HG03139 (cell line): ENCODE measurements at regions not wholly inside any gene's neighbourhood (a gene's known extent, or its start where the extent isn't known, plus 50 kb on each side); places are given as distances from the start of the nearest gene placed in this dataset.

Source experiments
- ATAC-seq: cut with Tn5 transposase; IDR thresholded peaks from one replicate; pipeline ENCODE4 v1.9.1; 2021; ENCODE audit not compliant: unreplicated experiment

- no peak for ATAC-seq
Measured at GRCh38 chr1:169003864-169004516, 102.5 kb upstream of the ATP1B1 start.

DNA sequence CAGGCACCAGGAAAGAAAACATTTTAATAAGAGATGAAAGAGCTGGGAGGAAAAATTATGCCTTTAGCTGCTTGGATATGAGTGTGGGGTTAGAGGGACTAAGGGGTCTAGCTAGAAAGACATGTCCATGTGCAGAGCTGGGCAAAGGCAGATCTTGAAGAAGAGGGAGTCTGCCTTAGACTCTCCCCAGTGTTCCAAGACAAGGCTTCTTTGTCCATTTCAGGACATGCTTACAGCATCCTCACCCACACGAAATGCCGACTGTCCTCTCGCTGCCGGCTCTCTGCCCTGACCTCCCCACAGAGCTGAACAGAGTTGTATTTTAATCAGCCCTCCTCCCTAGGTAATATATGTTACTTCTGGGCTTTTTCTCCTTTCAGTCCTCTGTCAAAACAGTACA, 100.7 kb upstream of the ATP1B1 start:
- no peak for ATAC-seq

- ATAC-seq = no peak
Measured at GRCh38 chr1:169009666-169010065, 96.8 kb upstream of the ATP1B1 start.

DNA sequence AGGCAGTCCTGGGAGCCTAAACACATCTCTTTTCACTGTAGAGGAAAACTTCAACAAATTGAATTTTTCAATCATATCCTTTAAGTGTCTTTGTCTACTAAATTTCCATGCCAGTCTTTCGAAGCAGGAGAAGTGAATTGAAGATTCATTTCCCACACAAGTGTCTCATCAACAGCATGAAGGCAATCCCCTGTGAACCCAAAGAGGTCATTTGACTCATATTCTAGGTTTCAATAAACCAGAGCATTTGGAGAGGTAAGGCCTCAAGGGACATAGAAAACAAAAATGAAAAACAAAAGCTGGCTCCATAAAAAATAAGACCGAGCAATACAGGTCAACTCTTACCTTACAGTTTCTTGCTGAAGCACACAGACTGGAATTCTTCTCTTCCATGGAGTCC, 94.1 kb upstream of the ATP1B1 start:
- peak; percentile 45 for ATAC-seq

GRCh38 chr1:169013821-169014220, 92.7 kb upstream of the ATP1B1 start:
- no peak for ATAC-seq

GRCh38 chr1:169015464-169015863, 91.0 kb upstream of the ATP1B1 start:
- no peak for ATAC-seq

DNA sequence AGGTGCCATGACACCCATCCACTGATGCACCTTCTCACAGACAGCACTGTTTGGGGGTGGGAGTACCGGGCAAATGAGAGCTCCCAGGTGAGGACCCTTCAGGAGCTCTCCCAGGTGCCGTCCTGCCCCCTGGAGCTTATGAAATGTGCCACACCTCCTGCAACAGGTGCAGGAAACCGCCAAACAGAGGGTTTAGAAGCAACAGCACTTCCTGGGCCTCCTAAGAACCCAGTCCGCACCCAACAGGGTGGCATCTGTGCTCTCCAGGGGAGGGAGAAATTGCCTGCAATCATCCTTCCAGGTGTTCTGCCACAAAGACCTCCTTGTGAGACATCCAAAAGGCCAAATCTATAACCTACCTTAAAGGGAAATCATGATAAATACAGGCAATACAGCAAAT, 87.7 kb upstream of the ATP1B1 start:
- ATAC-seq = no peak

DNA sequence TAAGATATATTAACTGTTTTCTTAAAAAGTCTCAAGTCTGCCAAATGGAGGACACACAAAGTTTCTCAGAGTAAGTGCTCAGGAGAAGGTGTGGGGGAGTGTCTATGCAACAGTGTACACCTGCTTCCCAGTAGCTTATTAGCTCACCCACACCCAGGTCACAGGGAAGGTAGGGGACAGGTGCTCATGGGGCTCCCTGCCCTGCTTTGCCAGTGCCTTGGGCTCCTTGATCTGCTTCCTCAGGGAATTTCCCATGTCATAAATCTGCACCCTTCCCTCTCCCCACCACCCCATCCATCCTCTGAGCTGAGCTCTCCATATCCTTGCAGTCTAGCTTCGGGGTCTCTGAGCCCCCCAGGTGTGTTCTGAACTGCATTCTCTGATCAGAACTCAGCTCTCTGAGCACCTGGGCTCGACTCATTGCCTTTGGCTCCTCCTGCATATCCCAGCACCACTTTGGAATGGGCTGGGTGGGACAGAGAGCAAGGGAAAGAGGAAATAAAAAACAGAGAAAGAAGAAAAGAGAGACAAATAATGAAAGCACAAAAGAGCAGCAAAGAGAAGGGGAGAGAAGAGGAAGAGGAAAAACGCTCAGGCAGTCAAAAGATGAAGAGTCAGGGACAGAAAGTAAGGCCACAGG, 87.0 kb upstream of the ATP1B1 start:
- no peak for ATAC-seq

DNA sequence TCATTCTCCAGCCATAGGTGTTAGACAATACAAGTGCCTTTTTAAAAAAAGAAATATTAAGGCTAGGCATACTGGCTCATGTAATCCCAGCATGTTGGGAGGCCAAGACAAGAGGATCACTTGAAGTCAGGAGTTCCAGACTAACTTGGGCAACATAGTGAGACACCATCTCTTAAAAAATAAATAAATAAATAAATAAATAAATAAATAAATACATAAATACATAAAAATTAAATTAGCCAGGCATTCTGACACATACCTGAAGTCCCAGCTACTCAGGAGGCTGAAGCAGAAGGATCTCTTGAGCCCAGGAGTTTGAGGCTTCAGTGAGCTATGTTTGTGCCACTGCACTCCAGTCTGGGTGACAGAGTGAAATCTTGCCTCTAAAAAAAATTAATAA, 85.8 kb upstream of the ATP1B1 start:
- no peak for ATAC-seq

GRCh38 chr1:169022648-169023047, 83.8 kb upstream of the ATP1B1 start:
- ATAC-seq = no peak

DNA sequence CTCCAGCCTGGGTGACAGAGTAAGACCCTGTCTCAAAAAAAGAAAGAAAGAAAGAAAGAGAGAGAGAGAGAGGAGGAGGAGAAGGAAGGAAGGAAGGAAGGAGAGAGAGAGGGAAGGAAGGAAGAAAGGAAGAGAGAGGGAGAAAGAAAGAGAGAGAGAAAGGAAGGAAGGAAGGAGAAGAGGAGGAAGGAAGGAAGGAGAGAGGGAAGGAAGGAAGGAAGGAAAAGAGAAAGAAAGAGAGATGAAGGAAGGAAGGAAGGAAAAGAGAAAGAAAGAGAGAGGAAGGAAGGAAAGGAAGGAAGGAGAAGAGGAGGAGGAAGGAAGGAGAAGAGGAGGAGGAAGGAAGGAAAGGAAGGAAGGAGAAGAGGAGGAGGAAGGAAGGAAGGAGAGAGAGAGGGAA, 82.2 kb upstream of the ATP1B1 start:
- no peak for ATAC-seq

DNA sequence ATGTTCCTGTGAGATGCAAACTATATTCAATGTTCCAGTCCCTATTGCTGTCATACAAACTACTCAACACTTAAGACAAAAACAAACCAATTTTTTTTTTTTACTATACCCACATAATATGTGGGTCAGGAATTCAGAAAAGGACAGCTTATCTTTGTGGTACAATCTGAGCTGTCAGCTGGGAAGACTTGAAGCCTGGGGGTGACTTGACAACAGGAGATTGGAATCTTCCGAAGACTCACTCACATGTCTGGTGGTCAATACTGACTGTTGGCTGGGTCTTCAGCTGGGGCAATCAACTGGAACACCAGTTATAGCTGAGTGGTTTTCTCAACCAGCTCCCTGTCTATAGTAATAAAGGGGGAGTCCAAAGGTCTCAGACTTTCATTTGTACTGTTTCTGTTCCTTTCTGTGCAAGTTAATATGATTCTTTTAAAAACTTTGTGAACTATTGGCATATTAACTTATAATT, 81.7 kb upstream of the ATP1B1 start:
- peak; percentile 75 for ATAC-seq

DNA sequence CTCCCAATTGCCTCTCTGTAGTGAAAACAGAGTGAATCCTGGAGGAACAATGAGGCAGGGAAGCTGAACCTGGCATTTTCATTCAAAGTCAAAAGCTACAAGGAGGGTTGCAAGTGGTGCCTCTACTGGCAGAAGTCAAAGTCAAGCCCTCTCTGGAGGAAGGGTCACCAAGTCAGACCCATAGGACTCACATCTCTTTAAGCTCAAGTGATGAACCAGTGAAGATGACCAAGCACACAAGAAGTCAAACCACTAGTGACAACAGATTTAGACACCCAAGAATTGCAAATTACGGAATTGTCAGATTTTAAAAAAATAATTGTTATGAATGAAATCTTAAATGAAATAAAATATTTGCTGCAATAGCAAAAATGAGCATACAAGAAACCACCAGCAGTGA, 81.1 kb upstream of the ATP1B1 start:
- no peak for ATAC-seq

GRCh38 chr1:169027607-169028320, 78.7 kb upstream of the ATP1B1 start:
- ATAC-seq = peak; percentile 49

DNA sequence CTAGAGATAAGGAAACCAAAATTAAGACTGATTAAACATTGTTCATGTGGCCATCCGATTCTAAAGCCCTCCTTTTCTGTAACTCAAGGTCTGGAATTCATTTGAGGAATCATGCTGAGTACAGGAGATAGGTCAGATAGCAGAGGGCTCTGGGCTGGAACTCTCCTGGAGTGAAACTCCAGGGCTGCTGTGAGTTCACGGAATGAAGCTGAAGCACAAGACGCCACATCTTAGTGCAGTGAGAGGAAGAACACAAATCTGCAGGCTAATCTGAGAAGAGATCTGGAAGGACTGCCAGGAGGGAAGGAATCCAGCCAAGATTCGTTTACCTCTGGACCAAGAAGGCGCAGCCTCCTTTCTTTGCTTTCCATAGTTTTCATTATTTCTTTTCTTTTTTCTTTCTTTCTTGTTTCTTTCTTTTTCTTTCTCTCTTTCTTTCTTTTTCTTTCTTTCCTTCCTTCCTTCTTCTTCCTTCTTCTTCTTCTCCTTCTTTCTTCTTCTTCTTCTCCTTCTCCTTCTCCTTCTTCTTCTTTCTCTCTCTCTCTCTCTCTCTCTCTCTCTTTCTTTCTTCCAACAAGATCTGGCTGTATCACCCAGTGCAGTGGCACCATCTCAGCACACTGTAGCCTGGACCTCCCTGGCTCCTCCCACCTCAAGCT, 74.8 kb upstream of the ATP1B1 start:
- no peak for ATAC-seq

GRCh38 chr1:169041366-169041765, 65.1 kb upstream of the ATP1B1 start:
- ATAC-seq = no peak

DNA sequence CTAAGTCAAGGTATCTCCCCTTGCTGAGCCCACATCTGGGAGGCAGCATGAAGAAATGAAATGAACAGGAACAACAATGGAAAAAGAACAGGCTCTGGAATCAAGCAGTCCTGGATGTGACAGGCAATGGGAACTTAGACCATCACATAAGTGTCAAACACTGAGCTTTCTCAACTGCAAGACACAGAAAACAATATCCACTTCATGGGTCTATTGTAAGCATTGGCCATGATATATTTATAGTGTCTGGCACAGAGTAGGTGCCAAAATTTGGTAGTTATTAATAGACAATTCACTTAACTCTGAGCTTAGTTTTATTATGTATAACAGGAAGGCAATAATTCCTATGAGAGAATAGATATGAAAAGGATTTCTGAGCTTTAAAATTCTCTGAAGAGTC, 64.1 kb upstream of the ATP1B1 start:
- no peak for ATAC-seq

GRCh38 chr1:169043823-169044222, 62.7 kb upstream of the ATP1B1 start:
- ATAC-seq = peak; percentile 2

DNA sequence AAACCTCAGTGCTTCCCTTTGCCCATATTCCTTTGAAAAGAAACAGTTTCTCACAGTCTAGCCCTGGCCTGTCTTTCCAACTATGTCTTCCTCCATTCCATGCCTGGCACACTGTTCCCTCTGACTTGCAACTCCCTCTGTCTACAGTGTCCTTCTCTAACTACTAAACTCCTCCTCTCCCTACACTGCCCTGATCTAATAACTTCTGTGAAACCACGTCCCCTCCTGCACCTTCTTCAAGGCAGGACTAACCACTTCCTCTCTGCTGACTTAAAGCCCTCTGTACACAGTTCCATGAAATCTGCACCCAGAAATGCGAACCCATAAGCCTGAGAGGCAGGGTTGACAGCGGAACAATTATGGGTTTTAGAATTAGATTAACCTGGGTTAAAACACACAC, 62.2 kb upstream of the ATP1B1 start:
- ATAC-seq = peak; percentile 89

DNA sequence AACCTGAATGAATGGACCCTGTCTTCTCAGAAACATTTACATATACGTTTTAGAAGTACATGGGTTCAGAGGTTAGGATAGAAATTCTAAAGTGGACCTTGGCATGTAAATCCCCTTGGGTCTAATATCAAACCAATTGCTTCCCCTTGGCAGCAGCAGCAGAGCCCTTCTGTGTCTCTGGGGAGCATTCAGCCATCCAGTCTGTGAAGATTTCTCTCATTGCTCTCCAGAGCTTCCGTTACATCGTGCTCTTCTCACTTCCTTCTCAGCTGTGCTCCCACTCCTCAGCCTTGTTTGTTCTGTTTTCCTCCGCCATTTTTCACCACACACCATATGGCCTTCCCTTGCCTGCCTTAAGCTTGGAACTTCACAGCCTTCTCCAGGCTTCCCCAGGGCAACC, 61.5 kb upstream of the ATP1B1 start:
- ATAC-seq = peak; percentile 39

DNA sequence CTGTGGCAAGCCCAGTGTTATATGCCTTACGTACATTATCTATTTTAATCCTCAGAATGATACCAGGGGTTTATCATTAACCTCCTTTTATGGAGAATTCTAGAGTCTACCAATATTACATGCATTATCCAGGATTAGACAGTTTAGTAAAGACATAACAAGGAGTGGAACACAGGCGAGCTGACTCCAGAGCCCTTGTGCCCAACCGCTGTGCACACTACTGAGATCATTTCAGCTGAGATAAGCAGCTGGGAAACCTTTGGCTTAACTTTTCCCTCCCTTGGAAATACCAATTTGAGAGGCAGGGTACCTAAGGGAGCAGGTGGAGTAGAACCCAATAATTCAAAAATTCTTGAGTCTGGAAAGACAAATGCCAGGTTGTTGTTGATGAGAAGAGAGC, 59.8 kb upstream of the ATP1B1 start:
- no peak for ATAC-seq

DNA sequence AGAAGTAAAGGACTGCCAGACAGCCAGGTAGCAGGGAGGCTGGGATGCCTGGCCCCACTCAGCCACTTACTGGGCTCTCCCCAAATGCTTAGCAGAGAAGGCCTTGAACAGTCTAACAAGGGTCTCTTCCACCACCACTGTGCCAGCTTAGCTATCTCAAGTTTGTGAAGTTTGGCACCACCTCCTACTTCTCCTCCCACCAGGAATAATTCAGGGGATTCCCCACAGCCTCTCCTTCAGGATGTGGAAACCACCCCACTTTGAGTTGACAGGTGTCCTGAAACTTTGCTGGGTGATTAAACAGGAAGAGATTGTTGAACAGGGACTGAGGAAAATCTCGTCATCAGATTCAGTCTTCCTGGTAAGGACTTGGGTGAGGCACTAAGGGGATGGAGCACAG, 59.4 kb upstream of the ATP1B1 start:
- ATAC-seq = no peak
